DND-41 (cell line): ENCODE measurements at regions not wholly inside any gene's neighbourhood (a gene's known extent, or its start where the extent isn't known, plus 50 kb on each side); places are given as distances from the start of the nearest gene placed in this dataset.

Source experiments
- ATAC-seq: fragments of 200-7000 bp; cut with Tn5 transposase; 3 replicates; pipeline ENCODE4 v1.9.1; 2021; ENCODE audit warnings: low read depth; ENCODE audit not compliant: insufficient read depth
- DNase-seq: peaks from one replicate; pipeline ENCODE4 v3.0.0-alpha.2; 2020
- H2AFZ ChIP-seq: 2 replicates; pipeline ENCODE4 v1.6.0; 2012; ENCODE audit warnings: low read depth, low read length
- H3K27ac ChIP-seq: 2 replicates; pipeline ENCODE4 v1.5.1; 2012; ENCODE audit warnings: low read length, inconsistent platforms
- H3K27me3 ChIP-seq: fragments of 200-600 bp; sonication (generic); 2 replicates; pipeline ENCODE4 v1.6.0; 2012; ENCODE audit warnings: low read length, mild to moderate bottlenecking, inconsistent platforms; ENCODE audit not compliant: insufficient read depth, poor library complexity
- H3K36me3 ChIP-seq: 2 replicates; pipeline ENCODE4 v1.5.1; 2012; ENCODE audit warnings: low read length, inconsistent platforms; ENCODE audit not compliant: insufficient read depth
- H3K4me1 ChIP-seq: 2 replicates; pipeline ENCODE4 v1.5.1; 2012; ENCODE audit warnings: mild to moderate bottlenecking, low read length; ENCODE audit not compliant: insufficient read depth
- H3K4me2 ChIP-seq: 2 replicates; pipeline ENCODE4 v1.6.0; 2012; ENCODE audit warnings: mild to moderate bottlenecking, moderate library complexity, low read length, inconsistent platforms; ENCODE audit not compliant: insufficient read depth
- H3K4me3 ChIP-seq, 2 experiments: fragments of 200-600 bp in 1 of 2; shearing (Covaris generic) in 1 of 2; 2 replicates each; pipeline ENCODE4 v1.5.1; 2012 to 2016; ENCODE audit warnings: inconsistent platforms in 2 of 2, low read length in 2 of 2, mild to moderate bottlenecking in 2 of 2, low read depth in 1 of 2, moderate library complexity in 1 of 2
- H3K79me2 ChIP-seq: 2 replicates; pipeline ENCODE4 v1.6.0; 2012; ENCODE audit warnings: low read length, inconsistent platforms; ENCODE audit not compliant: insufficient read depth
- H3K9ac ChIP-seq: 2 replicates; pipeline ENCODE4 v1.6.0; 2012; ENCODE audit warnings: low read depth, mild to moderate bottlenecking, inconsistent platforms, low read length, moderate library complexity
- H3K9me3 ChIP-seq: 2 replicates; pipeline ENCODE4 v1.5.1; 2012; ENCODE audit warnings: low read length, moderate library complexity, mild to moderate bottlenecking, inconsistent platforms; ENCODE audit not compliant: insufficient read depth, severe bottlenecking
- H4K20me1 ChIP-seq: 2 replicates; pipeline ENCODE4 v1.6.0; 2012; ENCODE audit warnings: low read length; ENCODE audit not compliant: insufficient read depth
- EZH2 ChIP-seq: IDR thresholded peaks from 3 replicates; pipeline ENCODE4 v1.6.1; 2012; ENCODE audit warnings: borderline replicate concordance, low read depth, mild to moderate bottlenecking, moderate library complexity, low read length, inconsistent platforms; ENCODE audit not compliant: severe bottlenecking
- TF ChIP-seq, protein P1 (sequence below): IDR thresholded peaks from 2 replicates; pipeline ENCODE4 v1.5.1; 2012; ENCODE audit warnings: borderline replicate concordance, low read length, moderate library complexity, mild to moderate bottlenecking; ENCODE audit not compliant: poor library complexity, severe bottlenecking; ENCODE audit errors: extremely low read depth

DNA sequence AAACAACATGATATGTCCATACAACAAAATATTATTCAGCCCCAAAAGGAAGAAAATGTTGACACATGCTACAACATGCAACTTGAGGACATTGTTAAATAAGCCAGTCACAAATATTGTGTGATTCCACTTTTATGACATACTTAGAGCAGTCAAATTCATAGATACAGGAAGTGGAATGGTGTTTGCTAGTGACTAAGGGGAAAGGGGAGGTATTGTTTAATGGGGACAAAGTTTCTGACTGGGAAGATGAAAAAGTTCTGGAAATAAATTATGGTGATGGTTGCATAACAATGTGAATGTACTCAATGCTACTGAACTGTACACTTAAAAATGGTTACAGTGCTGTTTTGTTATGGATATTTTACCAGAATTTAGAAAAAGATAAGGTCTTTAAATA, 77.7 kb downstream of the RHOU start:
- H3K4me1 ChIP-seq = no peaks in the 10 kb centered on the region
- no peaks in the 10 kb centered on the region for H3K79me2 ChIP-seq
- no peaks in the 10 kb centered on the region for H4K20me1 ChIP-seq
- DNase-seq (no peak), ATAC-seq (no peak)
- H2AFZ ChIP-seq = no peak overlapping the region
- no peak overlapping the region for H3K4me3 ChIP-seq
- no peaks in the 10 kb centered on the region for H3K9me3 ChIP-seq
- H3K4me2 ChIP-seq = no peak overlapping the region
- H3K27me3 ChIP-seq = no peaks in the 10 kb centered on the region
- no peak overlapping the region for H3K9ac ChIP-seq
- TF ChIP-seq, protein P1, sequence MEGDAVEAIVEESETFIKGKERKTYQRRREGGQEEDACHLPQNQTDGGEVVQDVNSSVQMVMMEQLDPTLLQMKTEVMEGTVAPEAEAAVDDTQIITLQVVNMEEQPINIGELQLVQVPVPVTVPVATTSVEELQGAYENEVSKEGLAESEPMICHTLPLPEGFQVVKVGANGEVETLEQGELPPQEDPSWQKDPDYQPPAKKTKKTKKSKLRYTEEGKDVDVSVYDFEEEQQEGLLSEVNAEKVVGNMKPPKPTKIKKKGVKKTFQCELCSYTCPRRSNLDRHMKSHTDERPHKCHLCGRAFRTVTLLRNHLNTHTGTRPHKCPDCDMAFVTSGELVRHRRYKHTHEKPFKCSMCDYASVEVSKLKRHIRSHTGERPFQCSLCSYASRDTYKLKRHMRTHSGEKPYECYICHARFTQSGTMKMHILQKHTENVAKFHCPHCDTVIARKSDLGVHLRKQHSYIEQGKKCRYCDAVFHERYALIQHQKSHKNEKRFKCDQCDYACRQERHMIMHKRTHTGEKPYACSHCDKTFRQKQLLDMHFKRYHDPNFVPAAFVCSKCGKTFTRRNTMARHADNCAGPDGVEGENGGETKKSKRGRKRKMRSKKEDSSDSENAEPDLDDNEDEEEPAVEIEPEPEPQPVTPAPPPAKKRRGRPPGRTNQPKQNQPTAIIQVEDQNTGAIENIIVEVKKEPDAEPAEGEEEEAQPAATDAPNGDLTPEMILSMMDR = no peak
- TF ChIP-seq EZH2 = no peak
- no peaks in the 10 kb centered on the region for H3K36me3 ChIP-seq
- no peak overlapping the region for H3K27ac ChIP-seq

DNA sequence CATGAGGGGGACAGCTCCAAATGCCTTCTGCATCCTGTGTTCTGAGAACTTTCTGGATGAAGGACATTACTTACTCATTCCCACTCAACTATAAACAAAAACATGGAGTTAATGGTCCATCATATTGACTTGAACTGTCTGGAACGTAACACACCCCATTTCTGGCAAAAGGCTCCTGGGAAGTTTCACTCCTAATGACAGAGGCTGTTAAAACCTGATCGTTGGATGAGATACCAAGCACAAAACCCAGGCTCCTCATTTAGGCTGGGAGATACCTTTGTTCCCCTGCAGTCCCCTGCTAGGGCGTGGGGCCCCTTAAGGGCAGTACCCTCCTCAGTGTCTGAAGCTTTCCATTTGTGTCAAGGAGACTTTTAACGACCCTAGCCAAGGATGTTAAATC, 78.9 kb downstream of the RHOU start:
- H3K4me1 ChIP-seq = no peaks in the 10 kb centered on the region
- no peaks in the 10 kb centered on the region for H3K36me3 ChIP-seq
- H3K79me2 ChIP-seq = no peaks in the 10 kb centered on the region
- no peak for ATAC-seq
- no peak overlapping the region for H3K9ac ChIP-seq
- no peaks in the 10 kb centered on the region for H4K20me1 ChIP-seq
- H3K27me3 ChIP-seq = no peaks in the 10 kb centered on the region
- H2AFZ ChIP-seq = no peak overlapping the region
- no peak for DNase-seq
- TF ChIP-seq, protein P1 = no peak
- TF ChIP-seq EZH2 = no peak
- H3K9me3 ChIP-seq = no peaks in the 10 kb centered on the region
- no peak overlapping the region for H3K4me3 ChIP-seq
- no peak overlapping the region for H3K27ac ChIP-seq
- no peak overlapping the region for H3K4me2 ChIP-seq

DNA sequence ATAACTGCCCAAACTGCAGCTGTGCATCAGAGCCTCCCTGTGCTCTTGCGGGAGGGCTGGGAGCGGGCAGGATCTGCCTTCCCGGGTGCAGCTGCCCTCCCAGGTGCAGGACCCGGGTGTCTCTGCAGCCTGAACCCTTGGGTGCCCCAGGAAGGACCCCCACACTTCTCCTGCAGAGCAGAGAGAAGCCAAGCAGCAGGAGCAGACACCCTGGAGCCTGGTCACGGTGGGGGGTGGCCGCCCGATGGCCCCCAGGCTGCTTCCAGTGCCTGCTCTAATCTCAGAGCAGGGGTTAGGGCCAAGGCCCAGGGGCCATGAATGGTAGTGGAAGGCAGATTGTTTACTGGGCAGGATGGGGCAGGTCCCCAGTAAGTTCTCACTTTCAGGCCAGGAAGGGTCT, 83.0 kb downstream of the RHOU start:
- H2AFZ ChIP-seq = no peak overlapping the region
- ATAC-seq (no peak), DNase-seq (no peak)
- TF ChIP-seq, protein P1 = no peak
- TF ChIP-seq EZH2 = no peak
- H3K27me3 ChIP-seq = peaks cover 9% of the 10 kb centered on the region
- H3K4me1 ChIP-seq = no peaks in the 10 kb centered on the region
- no peak overlapping the region for H3K4me2 ChIP-seq
- no peaks in the 10 kb centered on the region for H4K20me1 ChIP-seq
- H3K4me3 ChIP-seq = no peak overlapping the region
- H3K79me2 ChIP-seq = no peaks in the 10 kb centered on the region
- no peaks in the 10 kb centered on the region for H3K9me3 ChIP-seq
- H3K9ac ChIP-seq = no peak overlapping the region
- H3K36me3 ChIP-seq = no peaks in the 10 kb centered on the region
- no peak overlapping the region for H3K27ac ChIP-seq
